GM10266 (cell line): ENCODE measurements at regions not wholly inside any gene's neighbourhood (a gene's known extent, or its start where the extent isn't known, plus 50 kb on each side); places are given as distances from the start of the nearest gene placed in this dataset.

Experiments used
- DNase-seq: peaks from one replicate; pipeline ENCODE4 v3.0.0; 2012; ENCODE audit errors: extremely low spot score
- CTCF ChIP-seq: IDR thresholded peaks from 2 replicates; pipeline ENCODE4 v1.5.1; 2012; ENCODE audit warnings: mild to moderate bottlenecking, low read depth; ENCODE audit not compliant: control insufficient read depth, insufficient read depth; ENCODE audit errors: missing control alignments

GRCh38 chr5:56569566-56569965 is 245.8 kb upstream of the MAP3K1 start:
- TF ChIP-seq CTCF, result no peak
- DNase-seq, result no peak

GRCh38 chr5:56569076-56569475 is 246.3 kb upstream of the MAP3K1 start:
- DNase-seq, result no peak
- no peak for TF ChIP-seq CTCF

GRCh38 chr5:56567278-56567677 is 248.1 kb upstream of the MAP3K1 start:
- TF ChIP-seq CTCF, result no peak
- DNase-seq, result no peak

GRCh38 chr5:56566374-56567249 is 248.7 kb upstream of the MAP3K1 start:
- no peak for DNase-seq
- no peak for TF ChIP-seq CTCF

GRCh38 chr5:56565644-56566043 is 249.7 kb upstream of the MAP3K1 start:
- no peak for TF ChIP-seq CTCF
- DNase-seq, result no peak

GRCh38 chr5:56565283-56565615 is 250.1 kb upstream of the MAP3K1 start:
- no peak for TF ChIP-seq CTCF

GRCh38 chr5:56564541-56565282 is 250.6 kb upstream of the MAP3K1 start:
- no peak for TF ChIP-seq CTCF
- no peak for DNase-seq

More at GRCh38 chr5:56565283-56565615, 250.1 kb upstream of the MAP3K1 start:
- DNase-seq, result no peak
